GM12872 (cell line): ENCODE measurements at regions not wholly inside any gene's neighbourhood (a gene's known extent, or its start where the extent isn't known, plus 50 kb on each side); places are given as distances from the start of the nearest gene placed in this dataset.

Experiments used
- CTCF ChIP-seq: IDR thresholded peaks from 3 replicates; pipeline ENCODE4 v1.5.1; 2011; ENCODE audit warnings: low read depth, mild to moderate bottlenecking, low read length, moderate library complexity; ENCODE audit not compliant: insufficient read depth

DNA sequence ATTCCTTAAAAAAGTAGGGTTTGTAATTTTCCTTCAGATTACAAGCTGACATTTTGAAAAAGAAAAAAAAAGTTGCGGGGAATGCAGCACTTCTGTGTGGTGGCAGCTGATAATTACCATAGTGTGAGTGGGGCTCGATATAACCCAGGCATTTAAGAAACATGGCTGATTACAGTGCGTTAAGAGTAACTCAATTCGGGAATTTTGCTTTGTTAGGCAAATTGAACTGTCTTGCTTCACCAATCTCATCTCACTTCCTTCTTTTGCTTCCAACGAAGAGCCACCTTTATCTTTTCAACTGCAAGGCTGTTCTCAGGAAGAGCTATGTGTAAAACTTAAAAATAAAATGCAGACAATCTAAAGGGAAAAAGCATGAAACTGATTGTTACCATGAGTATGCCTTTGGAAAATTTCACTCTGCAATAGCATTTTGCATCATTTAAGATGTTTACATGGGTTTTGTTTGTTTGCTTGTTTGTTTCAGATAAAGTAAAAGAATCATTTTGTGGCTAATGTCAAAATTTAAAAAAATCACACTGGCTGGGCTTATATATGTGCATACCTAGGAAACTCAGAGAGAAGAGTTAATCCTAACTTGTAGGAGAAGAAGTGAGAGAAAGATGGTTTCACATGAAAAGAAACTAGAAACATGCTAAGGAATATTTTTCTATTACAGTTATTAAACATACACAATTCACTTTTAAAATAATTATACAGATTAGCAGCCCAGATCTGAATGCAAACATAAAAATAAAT is 295.9 kb upstream of the ATP2B1 start:
- TF ChIP-seq CTCF, result no peak

- TF ChIP-seq CTCF, result no peak
Observed at GRCh38 chr12:90003688-90004087, 295.1 kb upstream of the ATP2B1 start.

- TF ChIP-seq CTCF, result no peak
Observed at GRCh38 chr12:90000721-90001120, 292.1 kb upstream of the ATP2B1 start.

- TF ChIP-seq CTCF, result no peak
Observed at GRCh38 chr12:89999699-90000505, 291.3 kb upstream of the ATP2B1 start.

DNA sequence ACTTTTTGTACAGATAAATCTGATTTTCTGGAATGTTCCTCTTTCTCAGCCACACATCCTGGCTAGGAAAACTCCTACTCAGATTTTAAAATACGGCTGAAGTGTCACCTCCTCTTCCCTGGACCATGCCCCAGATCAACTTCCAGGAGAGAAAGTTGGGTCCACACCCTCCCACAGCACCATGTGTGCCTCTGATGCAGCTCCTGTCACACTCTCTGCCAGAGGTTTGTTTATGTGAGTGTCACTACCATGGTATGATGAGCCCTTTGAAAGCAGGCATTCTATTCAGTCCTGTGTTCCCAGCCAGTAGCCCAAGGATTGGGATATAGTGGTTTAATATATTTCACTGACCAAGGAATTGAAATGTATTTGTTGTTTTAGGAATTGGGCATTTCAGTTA is 287.2 kb upstream of the ATP2B1 start:
- TF ChIP-seq CTCF, result no peak

DNA sequence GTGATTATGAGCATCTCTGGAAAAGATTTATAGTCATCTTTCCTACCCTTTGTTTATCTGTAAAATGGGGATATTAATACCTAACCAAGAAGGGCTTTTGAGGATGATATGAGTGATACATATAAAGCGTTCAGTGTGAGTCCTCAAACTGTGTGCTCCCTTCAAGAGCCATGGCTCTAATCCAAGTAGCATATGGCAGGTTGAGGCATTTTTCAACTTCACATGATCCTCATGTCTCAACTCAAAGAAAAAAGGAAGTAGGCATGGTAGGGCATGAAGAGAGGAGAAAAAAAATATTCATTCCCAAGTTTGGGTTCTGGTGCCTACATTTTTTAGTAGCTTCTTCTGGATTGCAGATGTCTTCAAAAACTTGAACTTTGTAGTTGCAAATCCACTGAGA is 286.3 kb upstream of the ATP2B1 start:
- TF ChIP-seq CTCF, result no peak

DNA sequence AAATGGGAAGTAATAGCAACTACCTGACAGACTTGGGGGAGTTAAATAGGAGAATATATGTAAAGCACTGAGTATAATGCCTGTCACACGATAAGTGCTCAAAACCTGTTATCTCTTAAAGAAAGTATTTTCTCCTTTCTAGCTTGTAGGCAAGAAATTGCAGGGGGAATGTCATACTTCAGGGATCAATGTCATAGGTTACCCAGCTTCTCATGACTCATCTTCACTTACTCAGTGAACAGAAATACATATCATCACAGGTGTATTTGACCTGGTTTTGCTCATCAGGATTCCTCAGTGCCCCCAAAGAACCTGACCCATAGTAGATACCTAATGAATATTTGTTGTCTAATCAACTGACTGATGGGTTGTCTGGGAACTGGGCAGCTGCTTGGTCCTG is 285.0 kb upstream of the ATP2B1 start:
- TF ChIP-seq CTCF, result no peak
